CD4-positive, alpha-beta T cell (primary cell): ENCODE measurements at regions not wholly inside any gene's neighbourhood (a gene's known extent, or its start where the extent isn't known, plus 50 kb on each side); places are given as distances from the start of the nearest gene placed in this dataset.
A peak's percentile ranks its signal among the peaks of the same experiment; 100 is the strongest.
"Not testable (repeated sequence)": the region's sequence is repeated elsewhere in the genome, so short reads cannot be mapped to it uniquely, and the experiment has no call there.

ENCODE experiments used
- ATAC-seq: fragments of 200-7000 bp; cut with Tn5 transposase; one replicate; pipeline ENCODE4 v1.10.0; 2022; ENCODE audit warnings: mild to moderate bottlenecking; ENCODE audit not compliant: poor library complexity
- CTCF ChIA-PET: fragments of 350-600 bp; sonication (Branson Sonifier 250); formaldehyde crosslinking; loops from one replicate; lab custom pipeline; 2021; ENCODE audit warnings: antibody characterized with exemption, inconsistent platforms; lab: Charles Lee
- POLR2A ChIA-PET: fragments of 350-600 bp; sonication (Branson Sonifier 250); formaldehyde crosslinking; loops from one replicate; lab custom pipeline; 2021; ENCODE audit warnings: antibody characterized with exemption, inconsistent platforms; lab: Charles Lee
- DNase-seq, 14 experiments: peaks; one replicate each; pipeline ENCODE4 v3.0.0-alpha.2; 2013 to 2020; ENCODE audit warnings: mixed read lengths in 2 of 14
- H3K27ac ChIP-seq, 2 donors: one replicate each; pipeline versions ENCODE4 v1.5.1 to v1.7.0; 2013; ENCODE audit warnings: low read length in 2 of 2, low read depth in 1 of 2, mild to moderate bottlenecking in 1 of 2
- H3K27me3 ChIP-seq, 2 experiments: 1 replicate in 1 of 2; 2 replicates in 1 of 2; pipeline versions ENCODE4 v1.6.1 to v1.7.0; 2013; ENCODE audit warnings: low read length in 2 of 2, control low read depth in 1 of 2, mild to moderate bottlenecking in 1 of 2, moderate library complexity in 1 of 2; ENCODE audit not compliant: insufficient read depth in 2 of 2, control insufficient read depth in 1 of 2
- H3K36me3 ChIP-seq: one replicate; pipeline ENCODE4 v1.6.1; 2013; ENCODE audit warnings: low read length, control low read depth; ENCODE audit not compliant: insufficient read depth
- H3K4me1 ChIP-seq: one replicate; pipeline ENCODE4 v1.6.1; 2013; ENCODE audit warnings: low read length, control low read depth; ENCODE audit not compliant: insufficient read depth
- H3K4me3 ChIP-seq: one replicate; pipeline ENCODE4 v1.5.1; 2013; ENCODE audit warnings: mild to moderate bottlenecking, low read length, moderate library complexity
- H3K9me3 ChIP-seq, 2 experiments: 1 replicate in 1 of 2; 2 replicates in 1 of 2; pipeline versions ENCODE4 v1.6.1 to v1.7.0; 2013; ENCODE audit warnings: low read length in 2 of 2, mild to moderate bottlenecking in 2 of 2, control low read depth in 1 of 2, moderate library complexity in 1 of 2; ENCODE audit not compliant: control insufficient read depth in 1 of 2, insufficient read depth in 1 of 2
- H3K27ac Mint-ChIP-seq: one replicate; pipeline ENCODE4 v1.8.0; 2020; ENCODE audit warnings: mixed read lengths
- H3K27me3 Mint-ChIP-seq: one replicate; pipeline ENCODE4 v1.8.0; 2021; ENCODE audit warnings: mixed read lengths
- H3K36me3 Mint-ChIP-seq: one replicate; pipeline ENCODE4 v1.8.0; 2021; ENCODE audit warnings: low read depth, mixed read lengths
- H3K4me1 Mint-ChIP-seq: one replicate; pipeline ENCODE4 v1.8.0; 2021; ENCODE audit warnings: low read depth, mixed read lengths
- H3K4me3 Mint-ChIP-seq: one replicate; pipeline ENCODE4 v1.8.0; 2020; ENCODE audit warnings: mild to moderate bottlenecking, mixed read lengths
- H3K9me3 Mint-ChIP-seq: one replicate; pipeline ENCODE4 v1.8.0; 2020; ENCODE audit warnings: mixed read lengths
- CTCF ChIP-seq: fragments of 200-600 bp; IDR thresholded peaks from one replicate; pipeline ENCODE4 v1.8.0; 2022; ENCODE audit warnings: antibody characterized with exemption, mild to moderate bottlenecking
- intact Hi-C, 2 experiments: fragments of 100-400 bp; cut with DNase I in 1 of 2; cut with micrococcal nuclease in 1 of 2; formaldehyde crosslinking; loops; one replicate each; pipeline versions ENCODE4 v1.15.1 to v1.9.0; 2023 to 2025; cut with DNase I, micrococcal nuclease

GRCh38 chr17:22718689-22719088 is 1026.4 kb downstream of the KCNJ18 start:
- H3K27me3 Mint-ChIP-seq = no peaks in the 10 kb centered on the region
- H3K9me3 ChIP-seq = peaks cover under 1 to 29% of the 10 kb centered on the region in 2 experiments
- CTCF ChIA-PET = no interaction called here
- no peak overlapping the region for H3K4me3 ChIP-seq
- no peak overlapping the region for H3K27ac ChIP-seq
- H3K27ac Mint-ChIP-seq = no peak overlapping the region
- H3K4me1 ChIP-seq = no peaks in the 10 kb centered on the region
- H3K27me3 ChIP-seq = no peaks in the 10 kb centered on the region
- no peaks in the 10 kb centered on the region for H3K4me1 Mint-ChIP-seq
- H3K36me3 Mint-ChIP-seq = no peaks in the 10 kb centered on the region
- no peak for DNase-seq
- peaks cover 20% of the 10 kb centered on the region for H3K9me3 Mint-ChIP-seq
- no peaks in the 10 kb centered on the region for H3K36me3 ChIP-seq
- no peak for ATAC-seq
- POLR2A ChIA-PET = no interaction called here
- no peak for TF ChIP-seq CTCF
- intact Hi-C loops = no loop called here
- no peak overlapping the region for H3K4me3 Mint-ChIP-seq

GRCh38 chr17:22741066-22741465 is 1048.7 kb downstream of the KCNJ18 start:
- H3K4me3 ChIP-seq, H3K27ac Mint-ChIP-seq, H3K27me3 Mint-ChIP-seq, intact Hi-C loops, H3K36me3 ChIP-seq, ATAC-seq, H3K4me3 Mint-ChIP-seq, CTCF ChIA-PET, H3K4me1 ChIP-seq, H3K27ac ChIP-seq, H3K4me1 Mint-ChIP-seq, POLR2A ChIA-PET, H3K27me3 ChIP-seq: not testable (repeated sequence)
- H3K9me3 ChIP-seq = peaks cover 10% of the 10 kb centered on the region in 2 experiments
- Mint-ChIP-seq H3K36me3 (peaks cover 15% of the 10 kb centered on the region), H3K9me3 (peaks cover 18% of the 10 kb centered on the region)
- peak in 1 of 14 experiments; percentile 1 for DNase-seq
